ENCODE measurements at regions not wholly inside any gene's neighbourhood (a gene's known extent, or its start where the extent isn't known, plus 50 kb on each side); places are given as distances from the start of the nearest gene placed in this dataset.

DNA sequence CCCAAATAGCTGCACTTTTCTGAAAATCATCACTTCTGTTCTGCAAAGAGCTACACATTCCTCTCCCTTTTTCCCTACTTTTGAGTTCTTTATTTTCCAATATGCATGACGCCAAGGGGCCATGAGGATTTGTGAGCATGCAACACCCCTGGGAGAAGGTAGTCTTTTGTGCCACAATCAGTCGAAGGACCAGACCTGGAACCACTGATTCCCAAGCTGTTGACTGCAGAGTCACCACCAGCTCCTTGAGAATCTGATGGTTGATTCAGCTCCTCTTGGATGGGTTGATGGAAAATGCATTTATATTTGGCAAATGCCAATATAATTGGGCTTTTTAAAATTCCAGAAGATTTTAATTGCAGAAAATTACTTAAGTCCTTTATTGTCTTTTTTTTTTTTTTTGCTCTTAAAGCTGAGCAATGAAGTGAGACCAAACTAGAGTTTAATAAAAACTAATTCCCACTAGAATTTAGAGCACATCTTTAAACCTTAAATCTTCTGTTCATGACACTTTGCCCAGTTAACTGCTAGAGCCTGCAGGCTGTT lies 554.1 kb downstream of the TNS3 start:
- dilution Hi-C loops (cut with HindIII; ENCODE audit: low sequenced_read_pairs, unreplicated experiment): no loop called here
- H4K8ac ChIP-seq (ENCODE audit: low read depth in 2 of 2, low read length in 2 of 2): no peak overlapping the region
- no peak overlapping the region for H3K23ac ChIP-seq (ENCODE audit: low read depth, low read length)
- no peak overlapping the region for H2AFZ ChIP-seq (replicated peaks; ENCODE audit: low read length, poor library complexity)
- H2AK5ac ChIP-seq (ENCODE audit: low read depth, low read length): no peak overlapping the region
- no peak overlapping the region for H3K4me3 ChIP-seq (ENCODE audit: insufficient read depth, low read depth, low read length)
- H3K4me1 ChIP-seq (ENCODE audit: control insufficient read depth, insufficient read depth, low read length): no peaks in the 10 kb centered on the region
- in situ Hi-C loops (cut with MboI; ENCODE audit: low sequenced_read_pairs): no loop called here
- no peak overlapping the region for H3K56ac ChIP-seq (ENCODE audit: extremely low read depth, insufficient read depth, low read length)
- WGBS, 2 experiments (ENCODE audit: extremely low coverage in 2 of 2, insufficient read length in 1 of 2): no CpG with 5 or more reads among the region's 2 CpGs
- POLR2A ChIA-PET (ENCODE audit: unreplicated experiment): interaction anchor here (0.6 kb wide), 1 partner anchor 11 kb away, joined by 4 read pairs; no protein-coding TSS in a partner anchor
- H3K9ac ChIP-seq (ENCODE audit: low read depth, low read length): no peak overlapping the region
- DNase-seq (no peak), ATAC-seq (ENCODE audit: low read depth) (no peak)
- H3K9me3 ChIP-seq (ENCODE audit: control insufficient read depth, insufficient read depth, low read length): no peaks in the 10 kb centered on the region
- TF ChIP-seq, protein P1, sequence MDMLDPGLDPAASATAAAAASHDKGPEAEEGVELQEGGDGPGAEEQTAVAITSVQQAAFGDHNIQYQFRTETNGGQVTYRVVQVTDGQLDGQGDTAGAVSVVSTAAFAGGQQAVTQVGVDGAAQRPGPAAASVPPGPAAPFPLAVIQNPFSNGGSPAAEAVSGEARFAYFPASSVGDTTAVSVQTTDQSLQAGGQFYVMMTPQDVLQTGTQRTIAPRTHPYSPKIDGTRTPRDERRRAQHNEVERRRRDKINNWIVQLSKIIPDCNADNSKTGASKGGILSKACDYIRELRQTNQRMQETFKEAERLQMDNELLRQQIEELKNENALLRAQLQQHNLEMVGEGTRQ (IDR thresholded peaks at IDR 0.05; ENCODE audit: low read depth, low read length): no peak
- TF ChIP-seq MXI1 (IDR thresholded peaks at IDR 0.05; ENCODE audit: borderline replicate concordance, low read depth, low read length) (no peak), MAFK (IDR thresholded peaks at IDR 0.05; ENCODE audit: low read depth, low read length) (no peak), FOS (IDR thresholded peaks at IDR 0.05; ENCODE audit: low read depth, low read length) (no peak), POLR2A (IDR thresholded peaks at IDR 0.05; ENCODE audit: low read depth, low read length) (no peak), BHLHE40 (IDR thresholded peaks at IDR 0.05; ENCODE audit: low read depth, low read length) (no peak), RCOR1 (IDR thresholded peaks at IDR 0.05; ENCODE audit: insufficient replicate concordance, low read length) (no peak), RAD21 (IDR thresholded peaks at IDR 0.05; ENCODE audit: low read length) (no peak), RFX5 (IDR thresholded peaks at IDR 0.05; ENCODE audit: low read depth, low read length) (no peak), MAZ (IDR thresholded peaks at IDR 0.05; ENCODE audit: borderline replicate concordance, low read depth, low read length) (no peak)
- no peak overlapping the region for H2BK15ac ChIP-seq (ENCODE audit: low read depth, low read length)
- no peak overlapping the region for H2AK9ac ChIP-seq (replicated peaks; ENCODE audit: low read depth, low read length, poor library complexity)
- H2BK120ac ChIP-seq (ENCODE audit: low read depth, low read length): no peak overlapping the region
- H4K20me1 ChIP-seq (ENCODE audit: insufficient read depth, low read length): no peaks in the 10 kb centered on the region
- H2BK5ac ChIP-seq (ENCODE audit: low read depth, low read length, poor library complexity, severe bottlenecking): no peak overlapping the region
- no peak overlapping the region for H4K91ac ChIP-seq (ENCODE audit: insufficient read depth, low read depth, low read length)
- no peak overlapping the region for H3K14ac ChIP-seq (replicated peaks; ENCODE audit: low read depth, low read length)
- CTCF ChIA-PET: no interaction called here
- H3K27ac ChIP-seq (ENCODE audit: insufficient read depth, low read length): no peak overlapping the region
- no peak overlapping the region for H3K4me2 ChIP-seq (ENCODE audit: low read depth, low read length)
- no peak overlapping the region for H3K4ac ChIP-seq (ENCODE audit: low read depth, low read length)
- no peak overlapping the region for H3K18ac ChIP-seq (ENCODE audit: low read depth, low read length)
- no TSS peak for BruUV-seq (replicated peaks)
- H3K27me3 ChIP-seq (ENCODE audit: control insufficient read depth, insufficient read depth, low read length): peaks cover 20% of the 10 kb centered on the region
- no peak overlapping the region for H2BK20ac ChIP-seq (ENCODE audit: low read depth, low read length)
- H3K9me1 ChIP-seq (ENCODE audit: insufficient read depth, low read length): no peaks in the 10 kb centered on the region
- no peak overlapping the region for H4K5ac ChIP-seq (ENCODE audit: low read depth, low read length)
- intact Hi-C loops (cut with micrococcal nuclease): no loop called here
- no peaks in the 10 kb centered on the region for H3K79me1 ChIP-seq (ENCODE audit: low read depth in 1 of 2, low read length in 2 of 2)
- no peaks in the 10 kb centered on the region for H3K36me3 ChIP-seq (ENCODE audit: control insufficient read depth, insufficient read depth, low read length)

All from IMR-90 (cell line).